ENCODE measurements at regions not wholly inside any gene's neighbourhood (a gene's known extent, or its start where the extent isn't known, plus 50 kb on each side); places are given as distances from the start of the nearest gene placed in this dataset.

- DNase-seq (ENCODE audit: low spot score in 2 of 2), result no peak
- Histone ChIP-seq H3K27ac (no peak overlapping the region), H3K4me3 (no peak overlapping the region), H3K36me3 (no peaks in the 10 kb centered on the region), H3K9me3 (no peaks in the 10 kb centered on the region), H3K4me1 (no peaks in the 10 kb centered on the region), H3K27me3 (peaks cover 6% of the 10 kb centered on the region)
- 59% methylated on average over 4 of the region's 4 CpGs for WGBS
- TF ChIP-seq POLR2A (IDR thresholded peaks at IDR 0.05), result no peak
- TF ChIP-seq POLR2AphosphoS5 (IDR thresholded peaks at IDR 0.05), result no peak
- TF ChIP-seq CTCF (IDR thresholded peaks at IDR 0.05), result no peak
- no peak for TF ChIP-seq EP300 (IDR thresholded peaks at IDR 0.05)
Observed at GRCh38 chr4:138803051-138803450, 212.5 kb upstream of the NOCT start.

- Histone ChIP-seq H3K4me3 (no peak overlapping the region), H3K4me1 (no peaks in the 10 kb centered on the region), H3K36me3 (no peaks in the 10 kb centered on the region), H3K9me3 (no peaks in the 10 kb centered on the region), H3K27ac (no peak overlapping the region), H3K27me3 (peaks cover 6% of the 10 kb centered on the region)
- no peak for DNase-seq (ENCODE audit: low spot score in 2 of 2)
- no peak for TF ChIP-seq POLR2A (IDR thresholded peaks at IDR 0.05)
- no peak for TF ChIP-seq CTCF (IDR thresholded peaks at IDR 0.05)
- no peak for TF ChIP-seq POLR2AphosphoS5 (IDR thresholded peaks at IDR 0.05)
- TF ChIP-seq EP300 (IDR thresholded peaks at IDR 0.05), result no peak
Observed at GRCh38 chr4:138802499-138802898, 213.1 kb upstream of the NOCT start.

GRCh38 chr4:138800421-138800820 lies 215.2 kb upstream of the NOCT start:
- DNase-seq (ENCODE audit: low spot score in 2 of 2), result no peak
- Histone ChIP-seq H3K4me3 (no peak overlapping the region), H3K4me1 (no peaks in the 10 kb centered on the region), H3K27ac (no peak overlapping the region), H3K36me3 (no peaks in the 10 kb centered on the region), H3K9me3 (no peaks in the 10 kb centered on the region), H3K27me3 (peaks cover 6% of the 10 kb centered on the region)
- no peak for TF ChIP-seq POLR2A (IDR thresholded peaks at IDR 0.05)
- TF ChIP-seq EP300 (IDR thresholded peaks at IDR 0.05), result no peak
- no peak for TF ChIP-seq POLR2AphosphoS5 (IDR thresholded peaks at IDR 0.05)
- TF ChIP-seq CTCF (IDR thresholded peaks at IDR 0.05), result no peak
- 70% methylated on average over 4 of the region's 4 CpGs for WGBS

- TF ChIP-seq POLR2AphosphoS5 (IDR thresholded peaks at IDR 0.05), result no peak
- TF ChIP-seq CTCF (IDR thresholded peaks at IDR 0.05), result no peak
- TF ChIP-seq EP300 (IDR thresholded peaks at IDR 0.05), result no peak
- TF ChIP-seq POLR2A (IDR thresholded peaks at IDR 0.05), result no peak
- Histone ChIP-seq H3K9me3 (no peaks in the 10 kb centered on the region), H3K4me1 (no peaks in the 10 kb centered on the region), H3K27ac (no peak overlapping the region), H3K27me3 (no peaks in the 10 kb centered on the region), H3K4me3 (no peak overlapping the region), H3K36me3 (no peaks in the 10 kb centered on the region)
- no peak for DNase-seq (ENCODE audit: low spot score in 2 of 2)
- WGBS, result 84% methylated on average over 4 of the region's 4 CpGs
Observed at GRCh38 chr4:138798404-138798803, 217.2 kb upstream of the NOCT start.

GRCh38 chr4:138797646-138798045 lies 217.9 kb upstream of the NOCT start:
- no peak for TF ChIP-seq POLR2AphosphoS5 (IDR thresholded peaks at IDR 0.05)
- no peak for TF ChIP-seq POLR2A (IDR thresholded peaks at IDR 0.05)
- no peak for TF ChIP-seq CTCF (IDR thresholded peaks at IDR 0.05)
- TF ChIP-seq EP300 (IDR thresholded peaks at IDR 0.05), result no peak
- 92% methylated on average over 2 of the region's 2 CpGs for WGBS
- Histone ChIP-seq H3K36me3 (no peaks in the 10 kb centered on the region), H3K4me1 (no peaks in the 10 kb centered on the region), H3K27ac (no peak overlapping the region), H3K4me3 (no peak overlapping the region), H3K27me3 (no peaks in the 10 kb centered on the region), H3K9me3 (no peaks in the 10 kb centered on the region)
- no peak for DNase-seq (ENCODE audit: low spot score in 2 of 2)
